Breast epithelium (tissue), 4 donors: ENCODE measurements at regions not wholly inside any gene's neighbourhood (a gene's known extent, or its start where the extent isn't known, plus 50 kb on each side); places are given as distances from the start of the nearest gene placed in this dataset.

Experiments used
- DNase-seq, 2 donors: peaks; one replicate each; pipeline ENCODE4 v3.0.0-alpha.2; 2019; ENCODE audit warnings: low spot score in 2 of 2
- H3K27ac ChIP-seq, 2 donors: fragments of 200-600 bp; sonication (generic) in 1 of 2; one replicate each; pipeline ENCODE4 v1.5.1; 2016 to 2019; ENCODE audit warnings: mild to moderate bottlenecking in 1 of 2
- H3K27me3 ChIP-seq, 2 donors: fragments of 200-600 bp; sonication (generic) in 1 of 2; one replicate each; pipeline versions ENCODE4 v1.5.1 to v1.6.0; 2017 to 2019; ENCODE audit warnings: control low read depth in 1 of 2, mild to moderate bottlenecking in 1 of 2
- H3K36me3 ChIP-seq: fragments of 200-600 bp; one replicate; pipeline ENCODE4 v1.5.1; 2019
- H3K4me1 ChIP-seq, 2 donors: fragments of 200-600 bp; sonication (generic); one replicate each; pipeline ENCODE4 v1.5.1; 2016 to 2019; ENCODE audit warnings: control low read depth in 1 of 2
- H3K4me3 ChIP-seq, 3 donors: fragments of 200-600 bp; sonication (generic); 1 replicate in 2 of 3; 2 replicates in 1 of 3; pipeline ENCODE4 v1.5.1; 2016 to 2019; ENCODE audit warnings: mild to moderate bottlenecking in 3 of 3, moderate library complexity in 2 of 3
- H3K9me3 ChIP-seq, 2 donors: fragments of 200-600 bp; sonication (generic) in 1 of 2; one replicate each; pipeline ENCODE4 v1.5.1; 2016 to 2019; ENCODE audit warnings: control low read depth in 1 of 2
- POLR2A ChIP-seq: fragments of 450-650 bp; IDR thresholded peaks from one replicate; pipeline ENCODE4 v1.6.1; 2016; ENCODE audit warnings: antibody characterized with exemption, mild to moderate bottlenecking, moderate library complexity
- POLR2AphosphoS5 ChIP-seq, 3 donors: sonication (generic); formaldehyde crosslinking; IDR thresholded peaks; one replicate each; pipeline ENCODE4 v1.6.1; 2017; ENCODE audit warnings: antibody characterized with exemption in 3 of 3
- intact Hi-C: fragments of 100-400 bp; cut with DNase I; formaldehyde crosslinking; loops from one replicate; pipeline ENCODE4 v1.15.1; 2023; ENCODE audit warnings: low total_unique reads
- TF ChIP-seq, protein P1 (sequence below), 3 donors: fragments of 450-650 bp; IDR thresholded peaks; one replicate each; pipeline ENCODE4 v1.5.1; 2016 to 2017; ENCODE audit warnings: antibody characterized with exemption in 3 of 3, mild to moderate bottlenecking in 3 of 3, moderate library complexity in 3 of 3

GRCh38 chr13:69391756-69392155, 715.9 kb upstream of the ATXN8OS start:
- Histone ChIP-seq H3K27me3 (no peaks in the 10 kb centered on the region), H3K4me3 (no peak overlapping the region), H3K36me3 (no peaks in the 10 kb centered on the region), H3K9me3 (no peaks in the 10 kb centered on the region), H3K4me1 (no peaks in the 10 kb centered on the region), H3K27ac (no peak overlapping the region)
- intact Hi-C loops = no loop called here
- no peak for DNase-seq
- TF ChIP-seq, protein P1, sequence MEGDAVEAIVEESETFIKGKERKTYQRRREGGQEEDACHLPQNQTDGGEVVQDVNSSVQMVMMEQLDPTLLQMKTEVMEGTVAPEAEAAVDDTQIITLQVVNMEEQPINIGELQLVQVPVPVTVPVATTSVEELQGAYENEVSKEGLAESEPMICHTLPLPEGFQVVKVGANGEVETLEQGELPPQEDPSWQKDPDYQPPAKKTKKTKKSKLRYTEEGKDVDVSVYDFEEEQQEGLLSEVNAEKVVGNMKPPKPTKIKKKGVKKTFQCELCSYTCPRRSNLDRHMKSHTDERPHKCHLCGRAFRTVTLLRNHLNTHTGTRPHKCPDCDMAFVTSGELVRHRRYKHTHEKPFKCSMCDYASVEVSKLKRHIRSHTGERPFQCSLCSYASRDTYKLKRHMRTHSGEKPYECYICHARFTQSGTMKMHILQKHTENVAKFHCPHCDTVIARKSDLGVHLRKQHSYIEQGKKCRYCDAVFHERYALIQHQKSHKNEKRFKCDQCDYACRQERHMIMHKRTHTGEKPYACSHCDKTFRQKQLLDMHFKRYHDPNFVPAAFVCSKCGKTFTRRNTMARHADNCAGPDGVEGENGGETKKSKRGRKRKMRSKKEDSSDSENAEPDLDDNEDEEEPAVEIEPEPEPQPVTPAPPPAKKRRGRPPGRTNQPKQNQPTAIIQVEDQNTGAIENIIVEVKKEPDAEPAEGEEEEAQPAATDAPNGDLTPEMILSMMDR (IDR thresholded peaks at IDR 0.05) = no peak
- TF ChIP-seq POLR2A = no peak
- TF ChIP-seq POLR2AphosphoS5 (IDR thresholded peaks at IDR 0.05) = no peak

DNA sequence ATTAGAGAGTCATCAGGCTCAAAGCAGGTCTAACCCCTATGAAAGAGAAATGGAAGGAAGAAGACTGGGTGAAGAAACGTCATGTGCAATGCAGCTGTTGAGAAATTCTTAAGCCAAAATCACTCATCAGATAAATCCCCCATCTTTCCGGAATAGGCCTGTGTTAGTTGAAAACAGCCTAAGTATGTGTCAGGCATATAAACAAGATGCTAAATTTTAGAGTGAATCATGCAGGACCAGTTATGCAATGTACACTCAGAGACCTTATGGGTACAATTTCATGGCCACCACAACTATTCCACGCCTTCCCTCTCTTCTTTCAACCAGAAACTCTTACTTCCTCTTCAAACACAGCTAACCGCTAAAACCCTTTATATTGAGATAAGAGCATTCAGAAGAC, 717.7 kb upstream of the ATXN8OS start:
- Histone ChIP-seq H3K36me3 (no peaks in the 10 kb centered on the region), H3K27me3 (no peaks in the 10 kb centered on the region), H3K4me3 (no peak overlapping the region), H3K9me3 (no peaks in the 10 kb centered on the region), H3K27ac (no peak overlapping the region), H3K4me1 (no peaks in the 10 kb centered on the region)
- DNase-seq = no peak
- intact Hi-C loops = no loop called here
- TF ChIP-seq POLR2A (no peak), POLR2AphosphoS5 (IDR thresholded peaks at IDR 0.05) (no peak)
- TF ChIP-seq, protein P1 (IDR thresholded peaks at IDR 0.05) = no peak

- intact Hi-C loops = no loop called here
- no peak overlapping the region for H3K27ac ChIP-seq
- DNase-seq = no peak
- H3K36me3 ChIP-seq = no peaks in the 10 kb centered on the region
- no peak for TF ChIP-seq POLR2A
- TF ChIP-seq POLR2AphosphoS5 (IDR thresholded peaks at IDR 0.05) = no peak
- TF ChIP-seq, protein P1 (IDR thresholded peaks at IDR 0.05) = no peak
- peaks cover 0 to 12% of the 10 kb centered on the region in 2 donors for H3K9me3 ChIP-seq
- H3K4me3 ChIP-seq = no peak overlapping the region
- no peaks in the 10 kb centered on the region for H3K27me3 ChIP-seq
- H3K4me1 ChIP-seq = no peaks in the 10 kb centered on the region
These were observed 733.7 kb upstream of the ATXN8OS start for GRCh38 chr13:69373747-69374425.

GRCh38 chr13:69363360-69363759, 744.3 kb upstream of the ATXN8OS start:
- intact Hi-C loops = no loop called here
- H3K27ac ChIP-seq = no peak overlapping the region
- H3K36me3 ChIP-seq = no peaks in the 10 kb centered on the region
- no peaks in the 10 kb centered on the region for H3K4me1 ChIP-seq
- H3K4me3 ChIP-seq = no peak overlapping the region
- no peak for DNase-seq
- H3K9me3 ChIP-seq = no peaks in the 10 kb centered on the region
- TF ChIP-seq POLR2A (no peak), POLR2AphosphoS5 (IDR thresholded peaks at IDR 0.05) (no peak)
- TF ChIP-seq, protein P1 (IDR thresholded peaks at IDR 0.05) = no peak
- H3K27me3 ChIP-seq = no peaks in the 10 kb centered on the region

GRCh38 chr13:69331245-69331644, 776.4 kb upstream of the ATXN8OS start:
- Histone ChIP-seq H3K27me3 (no peaks in the 10 kb centered on the region), H3K4me3 (no peak overlapping the region), H3K4me1 (no peaks in the 10 kb centered on the region), H3K36me3 (no peaks in the 10 kb centered on the region), H3K9me3 (no peaks in the 10 kb centered on the region), H3K27ac (no peak overlapping the region)
- intact Hi-C loops = no loop called here
- DNase-seq = no peak
- TF ChIP-seq, protein P1 (IDR thresholded peaks at IDR 0.05) = no peak
- TF ChIP-seq POLR2A (no peak), POLR2AphosphoS5 (IDR thresholded peaks at IDR 0.05) (no peak)
